Aorta (tissue), 5 donors: ENCODE measurements at regions not wholly inside any gene's neighbourhood (a gene's known extent, or its start where the extent isn't known, plus 50 kb on each side); places are given as distances from the start of the nearest gene placed in this dataset.

Source experiments
- ATAC-seq: fragments of 200-7000 bp; cut with Tn5 transposase; one replicate; pipeline ENCODE4 v1.9.1; 2022; ENCODE audit warnings: moderate library complexity; ENCODE audit not compliant: low FRiP score
- DNase-seq, 2 donors: peaks; one replicate each; pipeline ENCODE4 v3.0.0-alpha.2; 2020
- H3K27ac ChIP-seq, 2 donors: one replicate each; pipeline ENCODE4 v1.5.1; 2013; ENCODE audit warnings: low read length in 2 of 2, mild to moderate bottlenecking in 2 of 2, moderate library complexity in 2 of 2, control low read depth in 1 of 2, inconsistent platforms in 1 of 2, low read depth in 1 of 2
- H3K27me3 ChIP-seq, 2 donors: one replicate each; pipeline ENCODE4 v1.6.1; 2013; ENCODE audit warnings: control low read depth in 1 of 2, low read length in 1 of 2, mild to moderate bottlenecking in 1 of 2, moderate library complexity in 1 of 2; ENCODE audit not compliant: insufficient read depth in 2 of 2, control insufficient read depth in 1 of 2
- H3K36me3 ChIP-seq, 2 donors: one replicate each; pipeline ENCODE4 v1.6.1; 2013; ENCODE audit warnings: control low read depth in 1 of 2, low read length in 1 of 2, mild to moderate bottlenecking in 1 of 2; ENCODE audit not compliant: insufficient read depth in 2 of 2, control insufficient read depth in 1 of 2
- H3K4me1 ChIP-seq, 2 donors: one replicate each; pipeline ENCODE4 v1.6.1; 2013; ENCODE audit warnings: low read length in 2 of 2, control low read depth in 1 of 2, mild to moderate bottlenecking in 1 of 2, moderate library complexity in 1 of 2; ENCODE audit not compliant: insufficient read depth in 2 of 2, control insufficient read depth in 1 of 2
- H3K4me3 ChIP-seq, 2 donors: one replicate each; pipeline ENCODE4 v1.5.1; 2013; ENCODE audit warnings: low read length in 2 of 2, control low read depth in 1 of 2, mild to moderate bottlenecking in 1 of 2
- H3K9me3 ChIP-seq: one replicate; pipeline ENCODE4 v1.6.1; 2013; ENCODE audit warnings: mild to moderate bottlenecking, low read length; ENCODE audit not compliant: control insufficient read depth
- WGBS, 2 donors: extraction: QIAGEN DNeasy Blood & Tissue Kit; methylation state at CpG; one replicate each; pipeline ENCODE4 v1.1.7; 2013; 5-methylcytosine and 5-hydroxymethylcytosine counted together
- intact Hi-C, 2 donors: fragments of 100-400 bp; cut with DNase I; formaldehyde crosslinking; loops; one replicate each; pipeline versions ENCODE4 v1.14.2 to v1.15.0; 2022
- donor health status: healthy with polysubstance abuse.
- donor health status: Bipolar disorder and iron deficiency.
- donor health status: DM: no; HTN: no; CAD: no.
- donor health status: DM: no; HTN: no; CAD: no.
- donor health status: DM: yes; HTN: yes; CAD: no.

DNA sequence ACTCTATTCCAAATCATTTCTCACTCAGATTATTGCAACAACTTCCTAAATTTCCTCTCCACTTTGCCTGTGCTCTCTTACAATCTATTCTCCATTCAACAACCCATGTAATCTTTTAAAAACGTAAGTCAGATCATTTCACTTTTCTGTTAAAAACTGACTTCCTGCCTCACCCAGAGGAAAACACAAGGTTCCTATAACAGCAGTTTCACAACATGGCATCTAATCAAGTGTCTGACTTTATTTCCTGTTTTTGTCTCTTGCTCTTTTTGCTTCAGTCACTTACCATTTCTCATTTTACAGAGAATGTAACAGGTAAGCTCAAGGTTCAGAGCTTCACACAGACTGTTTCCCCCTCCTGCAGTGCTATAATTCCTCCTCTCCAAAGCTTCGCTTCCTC, 560.7 kb downstream of the LRRIQ3 start:
- intact Hi-C loops: no loop called here
- Histone ChIP-seq H3K9me3 (no peaks in the 10 kb centered on the region), H3K27me3 (no peaks in the 10 kb centered on the region), H3K4me3 (no peak overlapping the region), H3K27ac (no peak overlapping the region), H3K36me3 (no peaks in the 10 kb centered on the region), H3K4me1 (no peaks in the 10 kb centered on the region)
- no peak for ATAC-seq
- no peak for DNase-seq
- WGBS, 2 donors: 55 to 56% methylated on average over 2 of the region's 2 CpGs

GRCh38 chr1:73635021-73635420, 563.0 kb downstream of the LRRIQ3 start:
- H3K4me3 ChIP-seq: no peak overlapping the region
- H3K4me1 ChIP-seq: no peaks in the 10 kb centered on the region
- intact Hi-C loops: no loop called here
- no peaks in the 10 kb centered on the region for H3K36me3 ChIP-seq
- DNase-seq (no peak), ATAC-seq (no peak)
- H3K27ac ChIP-seq: no peak overlapping the region
- 72 to 75% methylated on average over 3 of the region's 3 CpGs for WGBS, 2 donors
- no peaks in the 10 kb centered on the region for H3K9me3 ChIP-seq
- H3K27me3 ChIP-seq: no peaks in the 10 kb centered on the region

DNA sequence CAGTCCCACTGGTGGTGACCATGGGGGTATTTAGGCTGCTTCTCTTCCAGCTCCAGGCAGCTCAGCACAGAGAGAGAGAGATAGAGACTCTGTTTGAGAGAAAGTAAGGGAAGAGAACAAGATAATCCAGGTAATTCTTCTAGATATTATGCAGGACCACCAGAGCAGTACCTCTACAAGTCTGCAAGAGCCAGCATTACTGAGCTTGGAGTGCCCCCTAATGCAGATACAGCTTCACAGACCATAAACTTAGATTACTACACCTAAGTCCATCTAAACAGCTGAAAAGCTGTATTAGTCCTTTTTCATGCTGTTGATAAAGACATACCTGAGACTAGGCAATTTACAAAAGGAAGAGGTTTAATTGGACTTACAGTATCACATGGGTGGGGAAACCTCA, 570.3 kb downstream of the LRRIQ3 start:
- intact Hi-C loops: no loop called here
- no peak overlapping the region for H3K27ac ChIP-seq
- no peaks in the 10 kb centered on the region for H3K4me1 ChIP-seq
- peaks cover 0 to 2% of the 10 kb centered on the region in 2 donors for H3K27me3 ChIP-seq
- ATAC-seq (no peak), DNase-seq (no peak)
- no peaks in the 10 kb centered on the region for H3K9me3 ChIP-seq
- no peak overlapping the region for H3K4me3 ChIP-seq
- no peaks in the 10 kb centered on the region for H3K36me3 ChIP-seq

GRCh38 chr1:73626326-73626725, 571.6 kb downstream of the LRRIQ3 start:
- no peak overlapping the region for H3K4me3 ChIP-seq
- no peaks in the 10 kb centered on the region for H3K9me3 ChIP-seq
- intact Hi-C loops: no loop called here
- H3K27me3 ChIP-seq: peaks cover 0 to 2% of the 10 kb centered on the region in 2 donors
- no peaks in the 10 kb centered on the region for H3K4me1 ChIP-seq
- no peaks in the 10 kb centered on the region for H3K36me3 ChIP-seq
- WGBS, 2 donors: 36 to 44% methylated on average over 1 of the region's 1 CpG
- ATAC-seq (no peak), DNase-seq (no peak)
- H3K27ac ChIP-seq: no peak overlapping the region

DNA sequence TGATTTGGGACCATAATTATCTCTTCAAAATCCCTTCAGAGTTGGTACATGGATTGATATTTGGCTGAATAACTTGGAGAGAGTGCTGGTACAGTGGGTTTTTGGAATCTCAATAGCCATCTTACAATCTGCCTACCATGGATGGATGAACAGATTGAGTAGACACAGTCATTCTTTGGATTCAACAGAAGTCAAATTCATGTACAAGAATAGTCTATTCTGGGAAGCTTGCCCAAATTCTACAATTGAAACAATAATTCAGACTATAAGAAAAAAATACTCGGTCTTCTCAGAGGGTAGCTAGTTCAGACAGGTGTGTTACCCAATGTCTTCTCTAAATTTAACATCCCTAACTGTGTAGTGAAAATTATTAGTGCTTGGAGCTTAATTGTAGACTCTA, 574.0 kb downstream of the LRRIQ3 start:
- Histone ChIP-seq H3K4me1 (no peaks in the 10 kb centered on the region), H3K4me3 (no peak overlapping the region), H3K27ac (no peak overlapping the region), H3K36me3 (no peaks in the 10 kb centered on the region), H3K27me3 (no peaks in the 10 kb centered on the region), H3K9me3 (no peaks in the 10 kb centered on the region)
- intact Hi-C loops: no loop called here
- 32 to 61% methylated on average over 1 of the region's 1 CpG for WGBS, 2 donors
- DNase-seq (no peak), ATAC-seq (no peak)

DNA sequence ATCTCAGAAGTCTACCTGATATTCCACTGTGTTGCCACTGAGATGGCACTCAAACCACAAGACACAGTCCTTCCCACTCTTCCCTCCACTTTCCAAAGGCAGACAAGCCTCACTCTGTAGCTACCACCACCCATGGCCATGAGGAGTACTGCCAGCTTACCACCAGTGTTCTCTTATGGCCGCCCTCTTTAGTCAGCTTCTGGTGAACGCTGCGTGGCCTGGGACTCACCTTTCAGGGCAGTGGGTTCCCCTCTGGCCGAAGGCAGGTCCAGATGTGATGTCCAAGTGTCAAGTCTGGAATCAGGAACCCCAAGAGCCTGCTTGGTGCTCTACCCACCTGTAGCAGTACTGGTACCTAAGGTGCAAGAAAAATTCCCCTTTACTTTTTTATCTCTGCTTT, 580.8 kb downstream of the LRRIQ3 start:
- ATAC-seq (no peak), DNase-seq (no peak)
- H3K9me3 ChIP-seq: peaks cover 2% of the 10 kb centered on the region
- no peaks in the 10 kb centered on the region for H3K36me3 ChIP-seq
- H3K27me3 ChIP-seq: no peaks in the 10 kb centered on the region
- no peak overlapping the region for H3K27ac ChIP-seq
- WGBS, 2 donors: 77 to 88% methylated on average over 4 of the region's 4 CpGs
- intact Hi-C loops: no loop called here
- H3K4me1 ChIP-seq: no peaks in the 10 kb centered on the region
- H3K4me3 ChIP-seq: no peak overlapping the region

- intact Hi-C loops: no loop called here
- no peak for ATAC-seq
- no peaks in the 10 kb centered on the region for H3K27me3 ChIP-seq
- no peak overlapping the region for H3K27ac ChIP-seq
- DNase-seq: no peak
- H3K36me3 ChIP-seq: no peaks in the 10 kb centered on the region
- no peaks in the 10 kb centered on the region for H3K9me3 ChIP-seq
- H3K4me1 ChIP-seq: no peaks in the 10 kb centered on the region
- no peak overlapping the region for H3K4me3 ChIP-seq
Measured at GRCh38 chr1:73611681-73612080, 586.3 kb downstream of the LRRIQ3 start.

DNA sequence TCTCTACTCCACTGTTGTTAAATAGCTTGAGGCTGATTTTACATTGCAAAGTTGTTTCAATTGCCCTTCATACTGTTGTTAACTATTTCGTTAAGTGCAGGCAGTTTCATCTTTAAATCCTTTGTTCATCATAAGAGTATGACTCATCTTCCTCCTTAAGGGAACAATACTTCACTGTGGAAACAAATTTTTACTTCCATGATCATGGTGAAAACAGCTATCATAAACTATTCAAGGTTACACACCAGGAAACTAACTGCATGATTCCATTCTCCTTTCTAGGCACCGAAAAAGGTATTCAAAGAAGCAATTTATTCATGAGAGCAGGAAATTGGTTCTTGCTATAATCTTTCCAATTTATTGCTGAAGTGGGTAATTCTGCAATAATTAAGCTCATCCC, 593.2 kb downstream of the LRRIQ3 start:
- ATAC-seq: no peak
- no peaks in the 10 kb centered on the region for H3K36me3 ChIP-seq
- H3K4me1 ChIP-seq: no peaks in the 10 kb centered on the region
- DNase-seq: no peak
- WGBS, 2 donors: 69 to 77% methylated on average over 2 of the region's 2 CpGs
- H3K9me3 ChIP-seq: no peaks in the 10 kb centered on the region
- H3K4me3 ChIP-seq: no peak overlapping the region
- no peak overlapping the region for H3K27ac ChIP-seq
- intact Hi-C loops: no loop called here
- no peaks in the 10 kb centered on the region for H3K27me3 ChIP-seq

DNA sequence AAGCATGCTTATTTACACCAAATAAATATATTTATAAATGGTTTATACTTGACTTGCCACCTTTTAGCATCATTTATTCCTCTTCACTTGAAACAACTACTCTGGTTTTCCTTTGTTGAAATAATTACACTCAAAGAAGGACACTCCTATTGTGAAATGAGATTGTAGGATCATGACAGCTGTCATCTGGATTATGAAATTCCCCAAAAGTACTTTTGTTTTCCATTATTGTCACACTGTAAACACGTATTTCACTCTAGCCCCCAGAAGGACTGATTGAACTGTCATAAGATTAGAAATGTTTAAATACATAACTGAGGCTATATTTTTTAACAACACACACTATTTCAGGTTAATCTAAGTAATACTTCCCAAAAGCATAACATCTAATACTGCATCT, 593.8 kb downstream of the LRRIQ3 start:
- H3K9me3 ChIP-seq: no peaks in the 10 kb centered on the region
- H3K4me3 ChIP-seq: no peak overlapping the region
- no peak overlapping the region for H3K27ac ChIP-seq
- H3K36me3 ChIP-seq: no peaks in the 10 kb centered on the region
- no peaks in the 10 kb centered on the region for H3K4me1 ChIP-seq
- DNase-seq (no peak), ATAC-seq (no peak)
- H3K27me3 ChIP-seq: no peaks in the 10 kb centered on the region
- intact Hi-C loops: no loop called here
- 31 to 32% methylated on average over 1 of the region's 1 CpG for WGBS, 2 donors
